Body of pancreas (tissue), 4 donors: ENCODE measurements at regions not wholly inside any gene's neighbourhood (a gene's known extent, or its start where the extent isn't known, plus 50 kb on each side); places are given as distances from the start of the nearest gene placed in this dataset.

Experiments
- CTCF ChIP-seq, 7 experiments: fragments of 450-650 bp in 4 of 7; fragments of 200-600 bp in 3 of 7; sonication (generic) in 3 of 7; IDR thresholded peaks; one replicate each; pipeline ENCODE4 v1.5.1; 2016 to 2019; ENCODE audit warnings: antibody characterized with exemption in 7 of 7
- POLR2A ChIP-seq, 3 donors: fragments of 450-650 bp; IDR thresholded peaks; one replicate each; pipeline ENCODE4 v1.6.1; 2016; ENCODE audit warnings: antibody characterized with exemption in 3 of 3, mild to moderate bottlenecking in 2 of 3

GRCh38 chr18:73452866-73453265, 585.1 kb upstream of the NETO1 start:
- TF ChIP-seq POLR2A (IDR thresholded peaks at IDR 0.05) (no peak), CTCF (IDR thresholded peaks at IDR 0.05) (no peak)
